NCI-H1436 (cell line): ENCODE measurements at regions not wholly inside any gene's neighbourhood (a gene's known extent, or its start where the extent isn't known, plus 50 kb on each side); places are given as distances from the start of the nearest gene placed in this dataset.

Source experiments
- DNase-seq: peaks from one replicate; lab custom pipeline; 2025; lab: John Stamatoyannopoulos, UW

GRCh38 chr16:5533321-5533888, 435.8 kb upstream of the EEF2KMT start:
- no peak for DNase-seq

- no peak for DNase-seq
Observed at GRCh38 chr16:5527817-5528216, 430.2 kb upstream of the EEF2KMT start.

- DNase-seq, result no peak
Observed at GRCh38 chr16:5526826-5527225, 429.2 kb upstream of the EEF2KMT start.

- DNase-seq, result no peak
Observed at GRCh38 chr16:5523829-5524228, 426.2 kb upstream of the EEF2KMT start.

- DNase-seq, result no peak
Observed at GRCh38 chr16:5516115-5516514, 418.5 kb upstream of the EEF2KMT start.

- DNase-seq, result no peak
Observed at GRCh38 chr16:5512014-5512413, 414.4 kb upstream of the EEF2KMT start.

- no peak for DNase-seq
Observed at GRCh38 chr16:5510819-5511370, 413.3 kb upstream of the EEF2KMT start.

- DNase-seq, result no peak
Observed at GRCh38 chr16:5509794-5510193, 412.2 kb upstream of the EEF2KMT start.

GRCh38 chr16:5509336-5509735, 411.7 kb upstream of the EEF2KMT start:
- DNase-seq, result no peak

- no peak for DNase-seq
Observed at GRCh38 chr16:5508371-5508770, 410.8 kb upstream of the EEF2KMT start.

- no peak for DNase-seq
Observed at GRCh38 chr16:5506021-5506420, 408.4 kb upstream of the EEF2KMT start.

- no peak for DNase-seq
Observed at GRCh38 chr16:5505091-5505887, 407.7 kb upstream of the EEF2KMT start.

- DNase-seq, result no peak
Observed at GRCh38 chr16:5504064-5504781, 406.6 kb upstream of the EEF2KMT start.

- no peak for DNase-seq
Observed at GRCh38 chr16:5502944-5503343, 405.3 kb upstream of the EEF2KMT start.

GRCh38 chr16:5502467-5502869, 404.9 kb upstream of the EEF2KMT start:
- no peak for DNase-seq

GRCh38 chr16:5500526-5500925, 402.9 kb upstream of the EEF2KMT start:
- DNase-seq, result no peak

GRCh38 chr16:5498562-5498961, 401.0 kb upstream of the EEF2KMT start:
- no peak for DNase-seq

- DNase-seq, result no peak
Observed at GRCh38 chr16:5496013-5496412, 398.4 kb upstream of the EEF2KMT start.

GRCh38 chr16:5490499-5490898, 392.9 kb upstream of the EEF2KMT start:
- DNase-seq, result no peak

GRCh38 chr16:5488581-5488980, 391.0 kb upstream of the EEF2KMT start:
- no peak for DNase-seq

GRCh38 chr16:5487728-5488127, 390.1 kb upstream of the EEF2KMT start:
- DNase-seq, result no peak

GRCh38 chr16:5482256-5482655, 384.7 kb upstream of the EEF2KMT start:
- no peak for DNase-seq
